ENCODE measurements at regions not wholly inside any gene's neighbourhood (a gene's known extent, or its start where the extent isn't known, plus 50 kb on each side); places are given as distances from the start of the nearest gene placed in this dataset.

GRCh38 chr5:26828294-26828693 lies 210.1 kb downstream of the CDH9 start:
- H3K27ac Mint-ChIP-seq, result no peak overlapping the region
- peaks cover 4% of the 10 kb centered on the region for H3K9me3 Mint-ChIP-seq (ENCODE audit: insufficient read depth)
- no peak overlapping the region for H3K4me2 ChIP-seq (replicated peaks; ENCODE audit: low read depth, low read length, poor library complexity, severe bottlenecking)
- H3K27me3 Mint-ChIP-seq, result no peaks in the 10 kb centered on the region
- ATAC-seq (ENCODE audit: low read depth) (no peak), DNase-seq (no peak)
- H3K9ac ChIP-seq (ENCODE audit: low read length), result no peak overlapping the region
- H3K27me3 ChIP-seq (replicated peaks in 1 of 4; ENCODE audit: control extremely low read depth in 1 of 4, control insufficient read depth in 3 of 4, insufficient read depth in 4 of 4, low read length in 3 of 4), result no peaks in the 10 kb centered on the region
- H4K20me1 ChIP-seq (ENCODE audit: control insufficient read depth, insufficient read depth, low read length, poor library complexity, severe bottlenecking), result no peaks in the 10 kb centered on the region
- no peak overlapping the region for H3K4me3 Mint-ChIP-seq
- H3K27ac ChIP-seq (ENCODE audit: low read length in 2 of 2), result no peak overlapping the region
- ChIA-PET POLR2A (no interaction called here), CTCF (no interaction called here)
- H2AFZ ChIP-seq (ENCODE audit: insufficient read depth, low read depth, low read length, poor library complexity, severe bottlenecking), result no peak overlapping the region
- H3K4me1 ChIP-seq (ENCODE audit: control insufficient read depth in 2 of 2, insufficient read depth in 2 of 2, low read length in 2 of 2), result no peaks in the 10 kb centered on the region
- TF ChIP-seq, protein P1, sequence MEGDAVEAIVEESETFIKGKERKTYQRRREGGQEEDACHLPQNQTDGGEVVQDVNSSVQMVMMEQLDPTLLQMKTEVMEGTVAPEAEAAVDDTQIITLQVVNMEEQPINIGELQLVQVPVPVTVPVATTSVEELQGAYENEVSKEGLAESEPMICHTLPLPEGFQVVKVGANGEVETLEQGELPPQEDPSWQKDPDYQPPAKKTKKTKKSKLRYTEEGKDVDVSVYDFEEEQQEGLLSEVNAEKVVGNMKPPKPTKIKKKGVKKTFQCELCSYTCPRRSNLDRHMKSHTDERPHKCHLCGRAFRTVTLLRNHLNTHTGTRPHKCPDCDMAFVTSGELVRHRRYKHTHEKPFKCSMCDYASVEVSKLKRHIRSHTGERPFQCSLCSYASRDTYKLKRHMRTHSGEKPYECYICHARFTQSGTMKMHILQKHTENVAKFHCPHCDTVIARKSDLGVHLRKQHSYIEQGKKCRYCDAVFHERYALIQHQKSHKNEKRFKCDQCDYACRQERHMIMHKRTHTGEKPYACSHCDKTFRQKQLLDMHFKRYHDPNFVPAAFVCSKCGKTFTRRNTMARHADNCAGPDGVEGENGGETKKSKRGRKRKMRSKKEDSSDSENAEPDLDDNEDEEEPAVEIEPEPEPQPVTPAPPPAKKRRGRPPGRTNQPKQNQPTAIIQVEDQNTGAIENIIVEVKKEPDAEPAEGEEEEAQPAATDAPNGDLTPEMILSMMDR (IDR thresholded peaks at IDR 0.05), result no peak
- no peak for TF ChIP-seq EZH2 (IDR thresholded peaks at IDR 0.05; ENCODE audit: borderline replicate concordance, insufficient read depth, low read depth, low read length, poor library complexity, severe bottlenecking)
- no peaks in the 10 kb centered on the region for H3K79me2 ChIP-seq (ENCODE audit: control insufficient read depth, insufficient read depth, low read length)
- no CpG with 5 or more reads among the region's 1 CpG for WGBS (ENCODE audit: insufficient coverage)
- no peaks in the 10 kb centered on the region for H3K36me3 ChIP-seq (replicated peaks in 1 of 2; ENCODE audit: control extremely low read depth in 1 of 2, control insufficient read depth in 1 of 2, extremely low read depth in 1 of 2, insufficient read depth in 2 of 2, low read length in 1 of 2)
- H3K9me3 ChIP-seq (ENCODE audit: control extremely low read depth in 1 of 3, control insufficient read depth in 2 of 3, insufficient read depth in 1 of 3, low read length in 2 of 3), result peaks cover 0 to 10% (median 3%) of the 10 kb centered on the region in 3 donors
- intact Hi-C loops (cut with micrococcal nuclease), result no loop called here
- no peaks in the 10 kb centered on the region for H3K4me1 Mint-ChIP-seq
- no peak overlapping the region for H3K4me3 ChIP-seq (ENCODE audit: control extremely low read depth in 1 of 5, extremely low read depth in 1 of 5, insufficient read depth in 1 of 5, low read depth in 2 of 5, low read length in 4 of 5)

GRCh38 chr5:26813235-26813634 lies 225.2 kb downstream of the CDH9 start:
- H3K9me3 Mint-ChIP-seq (ENCODE audit: insufficient read depth), result peaks cover 7% of the 10 kb centered on the region
- no peak for ATAC-seq (ENCODE audit: low read depth)
- ChIA-PET CTCF (no interaction called here), POLR2A (no interaction called here)
- H2AFZ ChIP-seq (ENCODE audit: insufficient read depth, low read depth, low read length, poor library complexity, severe bottlenecking), result no peak overlapping the region
- DNase-seq, result no peak
- intact Hi-C loops (cut with micrococcal nuclease), result no loop called here
- H3K36me3 ChIP-seq (replicated peaks in 1 of 2; ENCODE audit: control extremely low read depth in 1 of 2, control insufficient read depth in 1 of 2, extremely low read depth in 1 of 2, insufficient read depth in 2 of 2, low read length in 1 of 2), result no peaks in the 10 kb centered on the region
- H3K4me1 Mint-ChIP-seq, result no peaks in the 10 kb centered on the region
- no peak overlapping the region for H3K9ac ChIP-seq (ENCODE audit: low read length)
- TF ChIP-seq, protein P1 (IDR thresholded peaks at IDR 0.05), result no peak
- no peak for TF ChIP-seq EZH2 (IDR thresholded peaks at IDR 0.05; ENCODE audit: borderline replicate concordance, insufficient read depth, low read depth, low read length, poor library complexity, severe bottlenecking)
- no peak overlapping the region for H3K4me2 ChIP-seq (replicated peaks; ENCODE audit: low read depth, low read length, poor library complexity, severe bottlenecking)
- 88% methylated on average over 7 of the region's 7 CpGs for WGBS (ENCODE audit: insufficient coverage)
- H3K4me3 Mint-ChIP-seq, result no peak overlapping the region
- no peaks in the 10 kb centered on the region for H3K4me1 ChIP-seq (ENCODE audit: control insufficient read depth in 2 of 2, insufficient read depth in 2 of 2, low read length in 2 of 2)
- H3K79me2 ChIP-seq (ENCODE audit: control insufficient read depth, insufficient read depth, low read length), result no peaks in the 10 kb centered on the region
- H3K27me3 ChIP-seq (replicated peaks in 1 of 4; ENCODE audit: control extremely low read depth in 1 of 4, control insufficient read depth in 3 of 4, insufficient read depth in 4 of 4, low read length in 3 of 4), result no peaks in the 10 kb centered on the region
- H3K9me3 ChIP-seq (ENCODE audit: control extremely low read depth in 1 of 3, control insufficient read depth in 2 of 3, insufficient read depth in 1 of 3, low read length in 2 of 3), result peaks cover 0 to 17% (median 8%) of the 10 kb centered on the region in 3 donors
- no peak overlapping the region for H3K27ac Mint-ChIP-seq
- H3K27me3 Mint-ChIP-seq, result no peaks in the 10 kb centered on the region
- H3K4me3 ChIP-seq (ENCODE audit: control extremely low read depth in 1 of 5, extremely low read depth in 1 of 5, insufficient read depth in 1 of 5, low read depth in 2 of 5, low read length in 4 of 5), result no peak overlapping the region
- H4K20me1 ChIP-seq (ENCODE audit: control insufficient read depth, insufficient read depth, low read length, poor library complexity, severe bottlenecking), result no peaks in the 10 kb centered on the region
- no peak overlapping the region for H3K27ac ChIP-seq (ENCODE audit: low read length in 2 of 2)

Data from B cell (primary cell).